GM10266 (cell line): ENCODE measurements at regions not wholly inside any gene's neighbourhood (a gene's known extent, or its start where the extent isn't known, plus 50 kb on each side); places are given as distances from the start of the nearest gene placed in this dataset.

Source experiments
- DNase-seq: peaks from one replicate; pipeline ENCODE4 v3.0.0; 2012; ENCODE audit errors: extremely low spot score
- TF ChIP-seq, protein P1 (sequence below): IDR thresholded peaks from 2 replicates; pipeline ENCODE4 v1.5.1; 2012; ENCODE audit warnings: mild to moderate bottlenecking, low read depth; ENCODE audit not compliant: control insufficient read depth, insufficient read depth; ENCODE audit errors: missing control alignments

DNA sequence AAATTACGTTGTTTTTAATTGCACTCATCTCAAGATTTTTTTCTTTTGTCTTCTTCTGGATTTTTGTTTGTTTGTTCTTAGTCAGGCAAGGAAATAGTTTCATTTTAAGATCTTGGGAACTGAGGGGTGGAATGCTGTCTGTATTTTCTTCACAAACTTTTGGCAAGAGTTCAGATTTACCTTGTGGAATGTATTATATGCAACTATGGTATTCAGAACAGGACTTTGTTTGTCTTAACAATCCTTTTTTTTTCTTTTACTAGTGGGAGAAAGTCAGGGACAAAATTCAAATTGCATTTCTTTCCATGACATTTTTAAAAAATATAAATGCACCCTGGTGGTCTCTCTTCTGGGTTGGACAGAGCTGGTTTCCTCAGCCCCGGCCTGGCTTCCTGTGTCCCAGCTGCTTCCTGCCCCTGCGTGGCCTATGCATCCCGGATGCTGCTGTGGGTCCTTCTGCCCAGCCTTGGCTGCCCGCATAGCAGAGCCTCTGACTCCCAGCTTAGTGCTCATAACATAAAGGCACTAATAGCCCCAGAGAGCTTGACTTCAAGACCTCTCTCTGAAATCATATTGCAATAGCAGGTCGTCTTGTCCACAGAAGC is 520.7 kb downstream of the QKI start:
- TF ChIP-seq, protein P1, sequence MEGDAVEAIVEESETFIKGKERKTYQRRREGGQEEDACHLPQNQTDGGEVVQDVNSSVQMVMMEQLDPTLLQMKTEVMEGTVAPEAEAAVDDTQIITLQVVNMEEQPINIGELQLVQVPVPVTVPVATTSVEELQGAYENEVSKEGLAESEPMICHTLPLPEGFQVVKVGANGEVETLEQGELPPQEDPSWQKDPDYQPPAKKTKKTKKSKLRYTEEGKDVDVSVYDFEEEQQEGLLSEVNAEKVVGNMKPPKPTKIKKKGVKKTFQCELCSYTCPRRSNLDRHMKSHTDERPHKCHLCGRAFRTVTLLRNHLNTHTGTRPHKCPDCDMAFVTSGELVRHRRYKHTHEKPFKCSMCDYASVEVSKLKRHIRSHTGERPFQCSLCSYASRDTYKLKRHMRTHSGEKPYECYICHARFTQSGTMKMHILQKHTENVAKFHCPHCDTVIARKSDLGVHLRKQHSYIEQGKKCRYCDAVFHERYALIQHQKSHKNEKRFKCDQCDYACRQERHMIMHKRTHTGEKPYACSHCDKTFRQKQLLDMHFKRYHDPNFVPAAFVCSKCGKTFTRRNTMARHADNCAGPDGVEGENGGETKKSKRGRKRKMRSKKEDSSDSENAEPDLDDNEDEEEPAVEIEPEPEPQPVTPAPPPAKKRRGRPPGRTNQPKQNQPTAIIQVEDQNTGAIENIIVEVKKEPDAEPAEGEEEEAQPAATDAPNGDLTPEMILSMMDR, result no peak
- DNase-seq, result no peak

DNA sequence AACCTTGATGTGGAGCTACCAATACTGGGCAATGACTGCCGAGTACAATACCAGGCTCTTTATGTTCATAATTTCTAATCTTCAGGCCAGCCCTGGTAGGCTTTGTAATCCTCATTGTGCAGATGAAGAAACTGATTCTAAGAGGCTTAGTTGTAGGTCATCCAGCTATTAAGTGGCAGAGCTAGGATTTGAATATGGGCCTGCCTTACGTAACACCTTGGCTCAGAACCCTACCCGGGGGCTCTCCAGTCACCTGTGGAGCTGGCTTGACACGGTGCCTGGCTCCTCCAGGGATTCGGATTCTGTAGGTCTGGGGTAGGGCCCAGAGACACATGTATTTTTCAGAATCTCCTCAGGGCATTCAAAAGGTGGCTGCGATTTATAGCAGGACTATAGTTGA is 515.5 kb downstream of the QKI start:
- TF ChIP-seq, protein P1, result no peak
- DNase-seq, result no peak

DNA sequence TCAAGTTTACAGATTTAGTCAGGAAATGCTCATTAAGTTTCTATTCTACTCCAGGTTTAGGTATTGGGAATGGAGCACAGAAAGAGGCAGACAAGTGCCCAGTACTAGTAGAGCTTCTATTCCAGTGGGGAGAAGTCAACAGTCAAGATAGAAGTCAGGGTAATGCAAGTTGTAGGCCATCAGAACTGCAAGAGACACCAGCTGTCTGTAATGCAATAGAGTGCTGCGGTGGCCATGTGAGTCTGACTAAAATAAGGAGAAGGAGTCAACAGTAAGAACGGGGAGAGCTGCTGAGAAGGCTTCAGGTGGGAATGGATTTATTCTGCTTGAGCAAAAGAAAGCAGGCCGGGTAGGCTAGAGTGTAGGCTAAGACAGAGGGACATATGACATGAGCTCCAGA is 515.0 kb downstream of the QKI start:
- DNase-seq, result no peak
- TF ChIP-seq, protein P1, result no peak

DNA sequence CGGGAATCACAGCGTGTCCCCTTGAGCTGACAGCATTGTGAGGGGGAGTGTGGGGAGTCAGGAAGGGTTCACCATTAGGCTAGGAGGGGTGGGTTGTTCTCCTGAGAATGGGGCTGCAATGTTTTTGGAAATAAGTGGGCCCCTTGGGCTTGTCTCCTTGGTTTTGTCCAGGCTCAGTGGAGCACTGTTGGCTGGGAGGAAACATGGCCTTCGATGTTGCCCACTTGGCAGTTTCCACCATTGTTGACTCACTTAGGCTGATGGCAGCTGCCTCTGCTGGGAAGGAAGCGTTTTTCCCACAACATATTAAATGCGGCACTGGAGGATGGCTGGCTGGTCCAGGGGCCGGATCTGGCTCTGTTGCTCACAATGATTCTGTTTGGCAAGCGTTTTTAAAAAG is 512.1 kb downstream of the QKI start:
- no peak for DNase-seq
- TF ChIP-seq, protein P1, result no peak

DNA sequence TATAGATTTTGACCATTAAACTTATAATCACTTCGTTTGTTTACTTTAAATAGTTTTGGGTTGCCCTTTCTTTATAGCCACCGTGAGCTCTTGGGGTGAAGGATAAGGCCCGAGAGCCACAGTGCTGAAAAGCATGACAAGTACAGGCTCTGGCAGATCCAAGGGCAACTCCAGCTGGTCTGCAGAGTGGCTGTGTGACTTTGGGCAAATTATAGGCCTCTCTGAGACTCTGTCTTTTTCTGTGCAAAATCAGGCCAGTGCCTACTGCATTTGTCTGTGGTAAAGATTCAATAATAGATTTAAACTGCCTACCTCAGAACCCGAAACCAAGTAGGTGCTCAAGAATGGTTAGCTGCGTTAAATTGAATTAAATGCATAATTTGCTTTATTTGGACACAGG is 511.3 kb downstream of the QKI start:
- TF ChIP-seq, protein P1, result no peak
- DNase-seq, result no peak

DNA sequence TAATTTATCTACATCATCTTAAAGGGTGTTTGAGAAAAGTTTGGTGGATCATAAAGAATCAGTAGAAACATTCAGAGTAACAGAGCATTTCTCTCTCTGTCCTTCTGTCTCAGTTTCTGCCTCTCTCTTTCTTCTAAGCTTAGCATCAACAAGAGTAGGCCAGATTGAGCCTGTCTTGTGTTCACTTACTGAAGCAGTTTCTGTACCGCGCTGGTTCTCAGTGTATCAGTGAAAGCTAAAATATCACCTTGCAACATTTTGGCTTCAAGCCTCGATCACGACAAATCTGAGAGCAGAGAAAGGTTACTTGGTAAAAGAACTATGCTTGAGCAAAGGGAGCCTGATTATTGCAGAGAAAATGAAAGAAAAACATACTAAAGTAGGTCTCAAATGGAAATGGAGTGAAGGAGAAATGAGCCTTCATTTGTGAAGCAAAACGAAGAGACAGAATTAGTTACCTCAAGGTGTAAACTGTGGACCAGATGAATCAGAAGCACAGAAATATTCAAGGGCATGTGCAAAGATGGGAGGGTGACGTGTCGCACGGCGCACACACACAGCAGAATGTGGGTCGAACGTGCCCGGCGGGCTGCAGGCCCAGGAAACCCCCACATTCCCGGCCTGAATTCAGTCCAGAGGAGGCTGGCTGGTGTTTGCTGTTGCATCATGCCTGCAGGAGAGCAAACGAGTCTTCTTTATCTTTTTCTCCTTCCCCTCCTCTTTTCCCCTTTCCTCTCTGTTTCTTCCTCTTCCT is 509.3 kb downstream of the QKI start:
- no peak for DNase-seq
- TF ChIP-seq, protein P1, result no peak

DNA sequence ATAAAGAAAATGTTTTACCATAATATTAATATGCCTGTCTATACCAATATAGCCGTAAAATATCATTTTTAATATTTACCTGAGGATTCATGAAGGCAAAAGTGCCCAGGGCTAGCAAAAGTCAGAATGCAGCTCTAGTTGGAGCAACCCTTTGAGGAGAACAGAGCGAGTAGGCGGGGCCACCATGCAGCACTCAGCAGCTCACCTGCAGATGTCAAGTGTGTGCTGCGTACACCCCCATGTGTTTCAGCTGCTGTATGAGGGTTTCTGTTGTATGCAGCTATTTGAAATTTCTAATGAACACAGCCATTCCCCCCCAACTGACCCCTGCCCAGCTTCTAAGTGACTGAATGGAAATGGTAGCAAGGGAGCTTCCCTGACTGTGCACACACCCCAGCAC is 508.0 kb downstream of the QKI start:
- TF ChIP-seq, protein P1, result no peak
- DNase-seq, result no peak
